Stimulated activated CD8-positive, alpha-beta memory T cell treated with anti-CD3 and anti-CD28 coated beads, Interleukin-7, amount 100 ng/mL, for 1 hour (primary cell): ENCODE measurements at regions not wholly inside any gene's neighbourhood (a gene's known extent, or its start where the extent isn't known, plus 50 kb on each side); places are given as distances from the start of the nearest gene placed in this dataset.

Experiments used
- DNase-seq, 2 donors: peaks; one replicate each; pipeline ENCODE4 v3.0.0-alpha.2; 2020; ENCODE audit warnings: low read depth in 2 of 2

- DNase-seq, result no peak
Observed at GRCh38 chr11:70570693-70571395, 172.5 kb downstream of the CTTN start.

- DNase-seq, result no peak
Observed at GRCh38 chr11:70572974-70573260, 174.6 kb downstream of the CTTN start.

- DNase-seq, result no peak
Observed at GRCh38 chr11:70573701-70574151, 175.4 kb downstream of the CTTN start.

GRCh38 chr11:70574725-70575347 lies 176.5 kb downstream of the CTTN start:
- no peak for DNase-seq

- DNase-seq, result no peak
Observed at GRCh38 chr11:70575396-70576060, 177.2 kb downstream of the CTTN start.

GRCh38 chr11:70577258-70577603 lies 178.9 kb downstream of the CTTN start:
- DNase-seq, result no peak

GRCh38 chr11:70577948-70578347 lies 179.6 kb downstream of the CTTN start:
- no peak for DNase-seq

GRCh38 chr11:70578371-70578770 lies 180.0 kb downstream of the CTTN start:
- DNase-seq, result no peak

GRCh38 chr11:70578831-70579230 lies 180.5 kb downstream of the CTTN start:
- DNase-seq, result no peak

GRCh38 chr11:70579316-70579955 lies 181.1 kb downstream of the CTTN start:
- DNase-seq, result no peak

- DNase-seq, result no peak
Observed at GRCh38 chr11:70580036-70580805, 181.9 kb downstream of the CTTN start.

GRCh38 chr11:70581991-70582885 lies 183.9 kb downstream of the CTTN start:
- DNase-seq, result no peak

- DNase-seq, result no peak
Observed at GRCh38 chr11:70582886-70583641, 184.7 kb downstream of the CTTN start.

- DNase-seq, result no peak
Observed at GRCh38 chr11:70583781-70584218, 185.5 kb downstream of the CTTN start.

- no peak for DNase-seq
Observed at GRCh38 chr11:70584498-70585235, 186.3 kb downstream of the CTTN start.

GRCh38 chr11:70585236-70585545 lies 186.9 kb downstream of the CTTN start:
- DNase-seq, result no peak

GRCh38 chr11:70586261-70587074 lies 188.1 kb downstream of the CTTN start:
- no peak for DNase-seq

GRCh38 chr11:70587075-70587389 lies 188.7 kb downstream of the CTTN start:
- no peak for DNase-seq
